SU-DHL-6 (cell line): ENCODE measurements at regions not wholly inside any gene's neighbourhood (a gene's known extent, or its start where the extent isn't known, plus 50 kb on each side); places are given as distances from the start of the nearest gene placed in this dataset.
"Not testable (repeated sequence)": the region's sequence is repeated elsewhere in the genome, so short reads cannot be mapped to it uniquely, and the experiment has no call there.

ENCODE experiments used
- H2AFZ ChIP-seq: fragments of 200-600 bp; sonication (generic); 2 replicates; pipeline ENCODE4 v1.6.1; 2014; ENCODE audit warnings: low read depth, mild to moderate bottlenecking, moderate library complexity, mixed read lengths, antibody characterized with exemption, low read length; ENCODE audit not compliant: severe bottlenecking
- H3F3A ChIP-seq: fragments of 200-600 bp; shearing (Covaris generic); 2 replicates; pipeline ENCODE4 v1.6.0; 2016; ENCODE audit warnings: antibody characterized with exemption, mild to moderate bottlenecking; ENCODE audit not compliant: insufficient read depth
- H3K27ac ChIP-seq: fragments of 200-600 bp; sonication (generic); 2 replicates; pipeline ENCODE4 v1.5.1; 2016; ENCODE audit warnings: low read depth, mild to moderate bottlenecking, low read length, moderate library complexity, mixed read lengths
- H3K27me3 ChIP-seq: fragments of 200-600 bp; sonication (generic), shearing (Covaris generic); 2 replicates; pipeline ENCODE4 v1.6.0; 2014; ENCODE audit warnings: mild to moderate bottlenecking, low read length
- H3K36me3 ChIP-seq: fragments of 200-600 bp; sonication (generic); 2 replicates; pipeline ENCODE4 v1.6.1; 2014; ENCODE audit warnings: mild to moderate bottlenecking, low read length, mixed read lengths
- H3K4me2 ChIP-seq: fragments of 300-600, 200-600 bp; shearing (Covaris generic), sonication (generic); 2 replicates; pipeline ENCODE4 v1.6.0; 2014; ENCODE audit warnings: low read length, low read depth, mild to moderate bottlenecking; ENCODE audit not compliant: poor library complexity, severe bottlenecking
- H3K4me3 ChIP-seq: fragments of 200-600 bp; sonication (generic); 2 replicates; pipeline ENCODE4 v1.5.1; 2014; ENCODE audit warnings: antibody characterized with exemption, low read length, mild to moderate bottlenecking, mixed read lengths; ENCODE audit not compliant: insufficient read depth, poor library complexity, severe bottlenecking
- H3K79me2 ChIP-seq: fragments of 200-600 bp; sonication (generic); 2 replicates; pipeline ENCODE4 v1.6.1; 2014; ENCODE audit warnings: mild to moderate bottlenecking, low read length, moderate library complexity; ENCODE audit not compliant: insufficient read depth
- H3K9ac ChIP-seq: fragments of 200-600 bp; sonication (generic); 2 replicates; pipeline ENCODE4 v1.7.0; 2014; ENCODE audit warnings: mild to moderate bottlenecking, low read length
- H3K9me2 ChIP-seq: fragments of 200-600 bp; sonication (generic); replicated peaks from 2 replicates; pipeline ENCODE4 v1.6.1; 2014; ENCODE audit warnings: low read length; ENCODE audit not compliant: insufficient read depth
- H3K9me3 ChIP-seq: fragments of 200-600 bp; sonication (generic); 2 replicates; pipeline ENCODE4 v1.6.1; 2014; ENCODE audit warnings: low read length, mixed read lengths; ENCODE audit not compliant: insufficient read depth
- H4K20me1 ChIP-seq: fragments of 200-600 bp; sonication (generic); 2 replicates; pipeline ENCODE4 v1.6.1; 2014; ENCODE audit warnings: low read depth, mild to moderate bottlenecking, antibody characterized with exemption, low read length, moderate library complexity, mixed read lengths
- CTCF ChIP-seq: fragments of 200-600 bp; sonication (generic); IDR thresholded peaks from one replicate; pipeline ENCODE4 v1.5.1; 2017; ENCODE audit warnings: antibody characterized with exemption, mild to moderate bottlenecking, low read length, moderate library complexity; ENCODE audit not compliant: insufficient read depth, poor library complexity, severe bottlenecking
- EZH2phosphoT487 ChIP-seq: fragments of 200-600 bp; sonication (generic), shearing (Covaris generic); conservative IDR thresholded peaks from 2 replicates; pipeline ENCODE4 v1.6.1; 2018; ENCODE audit warnings: mild to moderate bottlenecking, antibody characterized with exemption, low read length, moderate library complexity, mixed read lengths

- Histone ChIP-seq H2AFZ (no peak overlapping the region), H3K36me3 (no peaks in the 10 kb centered on the region), H4K20me1 (no peaks in the 10 kb centered on the region), H3F3A (no peaks in the 10 kb centered on the region), H3K27ac (no peak overlapping the region), H3K79me2 (no peaks in the 10 kb centered on the region), H3K9ac (no peak overlapping the region), H3K9me3 (no peaks in the 10 kb centered on the region), H3K27me3 (no peaks in the 10 kb centered on the region), H3K9me2 (no peaks in the 10 kb centered on the region), H3K4me3 (no peak overlapping the region), H3K4me2 (no peak overlapping the region)
- TF ChIP-seq CTCF (no peak), EZH2phosphoT487 (no peak)
These were observed 285.5 kb upstream of the TAC1 start for GRCh38 chr7:97446361-97446760.

DNA sequence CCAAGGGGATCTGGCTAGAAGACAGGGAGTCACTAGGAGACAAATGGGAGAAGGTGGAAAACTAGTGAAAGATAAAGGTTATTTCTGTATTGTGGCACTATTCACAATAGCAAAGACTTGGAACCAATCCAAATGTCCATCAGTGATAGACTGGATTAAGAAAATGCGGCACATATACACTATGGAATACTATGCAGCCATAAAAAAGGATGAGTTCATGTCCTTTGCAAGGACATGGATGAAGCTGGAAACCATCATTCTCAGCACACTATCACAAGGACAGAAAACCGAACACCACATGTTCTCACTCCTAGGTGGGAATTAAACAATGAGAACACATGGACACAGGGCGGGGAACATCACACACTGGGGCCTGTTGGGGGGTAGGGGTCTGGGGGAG is 282.4 kb upstream of the TAC1 start:
- not testable (repeated sequence) for H3K27me3 ChIP-seq, H4K20me1 ChIP-seq, H3K9me2 ChIP-seq, H3K4me3 ChIP-seq, H3F3A ChIP-seq, H3K36me3 ChIP-seq, H2AFZ ChIP-seq, H3K79me2 ChIP-seq, H3K9ac ChIP-seq, H3K27ac ChIP-seq, H3K9me3 ChIP-seq, H3K4me2 ChIP-seq

DNA sequence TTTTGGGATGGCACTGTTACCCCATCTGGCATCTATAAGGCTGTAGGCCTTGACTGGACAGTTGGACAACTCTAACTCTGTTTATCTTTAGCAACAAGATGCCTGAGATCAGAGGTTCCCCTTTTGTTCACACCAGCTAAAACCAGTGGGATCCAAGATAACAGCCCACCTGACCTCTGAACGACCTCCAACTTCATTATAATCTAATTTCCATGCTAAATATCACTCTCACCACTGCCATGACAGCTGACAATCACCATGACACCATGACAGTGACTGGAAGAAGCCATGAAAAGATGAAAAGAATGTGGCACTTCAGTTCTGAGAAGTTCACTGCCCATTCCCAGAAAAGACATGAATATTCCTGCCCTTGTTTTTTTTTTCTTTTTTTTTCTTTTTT is 281.4 kb upstream of the TAC1 start:
- Histone ChIP-seq H3F3A (no peaks in the 10 kb centered on the region), H3K9ac (no peak overlapping the region), H3K27ac (no peak overlapping the region), H3K4me3 (no peak overlapping the region), H3K27me3 (no peaks in the 10 kb centered on the region), H3K36me3 (no peaks in the 10 kb centered on the region), H3K79me2 (no peaks in the 10 kb centered on the region), H3K9me3 (no peaks in the 10 kb centered on the region), H3K9me2 (no peaks in the 10 kb centered on the region), H3K4me2 (no peak overlapping the region), H2AFZ (no peak overlapping the region), H4K20me1 (no peaks in the 10 kb centered on the region)
- no peak for TF ChIP-seq CTCF
- no peak for TF ChIP-seq EZH2phosphoT487

DNA sequence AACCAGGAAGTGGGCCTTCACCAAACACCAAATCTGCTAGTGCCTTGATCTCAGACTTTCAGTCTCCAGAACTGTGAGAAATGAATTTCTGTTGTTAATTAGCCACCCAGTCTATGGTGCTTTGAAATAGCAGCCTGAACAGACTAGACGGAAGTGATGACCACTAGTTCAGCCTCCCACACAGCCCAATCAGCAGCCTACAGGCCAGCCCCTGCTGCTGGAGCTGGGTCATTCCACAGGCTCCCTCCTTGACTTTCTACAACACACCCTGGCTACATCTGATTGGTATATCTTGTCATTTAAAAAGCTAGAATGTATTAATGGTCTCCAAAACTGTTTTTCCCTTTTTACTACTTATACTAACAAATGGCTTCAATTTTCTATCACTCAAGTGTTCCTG is 277.2 kb upstream of the TAC1 start:
- Histone ChIP-seq H3K9me3 (no peaks in the 10 kb centered on the region), H2AFZ (no peak overlapping the region)
- TF ChIP-seq CTCF = no peak
- TF ChIP-seq EZH2phosphoT487 = no peak

More for the DNA sequence above, 277.2 kb upstream of the TAC1 start:
- Histone ChIP-seq H3K9ac (no peak overlapping the region), H3K36me3 (no peaks in the 10 kb centered on the region), H4K20me1 (no peaks in the 10 kb centered on the region), H3K27ac (no peak overlapping the region), H3K4me3 (no peak overlapping the region), H3K79me2 (no peaks in the 10 kb centered on the region), H3F3A (no peaks in the 10 kb centered on the region), H3K4me2 (no peak overlapping the region), H3K27me3 (no peaks in the 10 kb centered on the region), H3K9me2 (no peaks in the 10 kb centered on the region)
